ENCODE measurements at regions not wholly inside any gene's neighbourhood (a gene's known extent, or its start where the extent isn't known, plus 50 kb on each side); places are given as distances from the start of the nearest gene placed in this dataset.
"Not testable (repeated sequence)": the region's sequence is repeated elsewhere in the genome, so short reads cannot be mapped to it uniquely, and the experiment has no call there.

- Mint-ChIP-seq H3K4me3 (no peak overlapping the region), H3K27me3 (ENCODE audit: low read depth) (no peaks in the 10 kb centered on the region)
Measured at GRCh38 chr11:90428836-90429235, 206.0 kb upstream of the CHORDC1 start.

GRCh38 chr11:90426442-90426841 is 203.6 kb upstream of the CHORDC1 start:
- H3K9me3 Mint-ChIP-seq: peaks cover 8% of the 10 kb centered on the region
- H3K4me3 Mint-ChIP-seq: no peak overlapping the region
- H3K4me1 Mint-ChIP-seq: peaks cover 16% of the 10 kb centered on the region
- H3K27ac Mint-ChIP-seq: no peak overlapping the region
- DNase-seq (ENCODE audit: low spot score in 2 of 2, unreplicated experiment in 2 of 2): no peak
- H3K36me3 Mint-ChIP-seq: peaks cover 2% of the 10 kb centered on the region
- H3K27me3 Mint-ChIP-seq (ENCODE audit: low read depth): no peaks in the 10 kb centered on the region
- TF ChIP-seq CTCF (IDR thresholded peaks at IDR 0.05; ENCODE audit: unreplicated experiment): no peak

More at GRCh38 chr11:90428836-90429235, 206.0 kb upstream of the CHORDC1 start:
- Mint-ChIP-seq H3K36me3 (no peaks in the 10 kb centered on the region), H3K4me1 (peaks cover 17% of the 10 kb centered on the region), H3K9me3 (peaks cover 9% of the 10 kb centered on the region), H3K27ac (no peak overlapping the region)
- no peak for TF ChIP-seq CTCF (IDR thresholded peaks at IDR 0.05; ENCODE audit: unreplicated experiment)
- DNase-seq (ENCODE audit: low spot score in 2 of 2, unreplicated experiment in 2 of 2): no peak

- Mint-ChIP-seq H3K36me3 (peaks cover 2% of the 10 kb centered on the region), H3K27me3 (ENCODE audit: low read depth) (no peaks in the 10 kb centered on the region), H3K4me3 (no peak overlapping the region), H3K9me3 (peaks cover 8% of the 10 kb centered on the region), H3K27ac (peak overlapping the region; percentile 14), H3K4me1 (peaks cover 13% of the 10 kb centered on the region)
- DNase-seq (ENCODE audit: low spot score in 2 of 2, unreplicated experiment in 2 of 2): no peak
- no peak for TF ChIP-seq CTCF (IDR thresholded peaks at IDR 0.05; ENCODE audit: unreplicated experiment)
Measured at GRCh38 chr11:90423378-90423777, 200.5 kb upstream of the CHORDC1 start.

- not testable (repeated sequence) for H3K4me3 Mint-ChIP-seq; H3K36me3 Mint-ChIP-seq; H3K9me3 Mint-ChIP-seq; H3K27me3 Mint-ChIP-seq (ENCODE audit: low read depth); DNase-seq (ENCODE audit: low spot score in 2 of 2, unreplicated experiment in 2 of 2)
- peak overlapping the region; percentile 14 for H3K27ac Mint-ChIP-seq
- peaks cover 13% of the 10 kb centered on the region for H3K4me1 Mint-ChIP-seq
Measured at GRCh38 chr11:90422787-90423186, 199.9 kb upstream of the CHORDC1 start.

- H3K27me3 Mint-ChIP-seq (ENCODE audit: low read depth): no peaks in the 10 kb centered on the region
- no peak for DNase-seq (ENCODE audit: low spot score in 2 of 2, unreplicated experiment in 2 of 2)
- H3K36me3 Mint-ChIP-seq: no peaks in the 10 kb centered on the region
- peaks cover 14% of the 10 kb centered on the region for H3K4me1 Mint-ChIP-seq
- no peak for TF ChIP-seq CTCF (IDR thresholded peaks at IDR 0.05; ENCODE audit: unreplicated experiment)
- H3K4me3 Mint-ChIP-seq: no peak overlapping the region
- H3K9me3 Mint-ChIP-seq: no peaks in the 10 kb centered on the region
- H3K27ac Mint-ChIP-seq: no peak overlapping the region
Measured at GRCh38 chr11:90414221-90414620, 191.4 kb upstream of the CHORDC1 start.

- H3K9me3 Mint-ChIP-seq: no peaks in the 10 kb centered on the region
- H3K4me3 Mint-ChIP-seq: no peak overlapping the region
- H3K27ac Mint-ChIP-seq: no peak overlapping the region
- DNase-seq (ENCODE audit: low spot score in 2 of 2, unreplicated experiment in 2 of 2): no peak
- H3K27me3 Mint-ChIP-seq (ENCODE audit: low read depth): no peaks in the 10 kb centered on the region
- no peak for TF ChIP-seq CTCF (IDR thresholded peaks at IDR 0.05; ENCODE audit: unreplicated experiment)
- H3K4me1 Mint-ChIP-seq: no peaks in the 10 kb centered on the region
- no peaks in the 10 kb centered on the region for H3K36me3 Mint-ChIP-seq
Measured at GRCh38 chr11:90407350-90407749, 184.5 kb upstream of the CHORDC1 start.

All from mesothelial cell of epicardium (in vitro differentiated cells).